Pancreas (tissue), 10 donors: ENCODE measurements at regions not wholly inside any gene's neighbourhood (a gene's known extent, or its start where the extent isn't known, plus 50 kb on each side); places are given as distances from the start of the nearest gene placed in this dataset.

Experiments
- ATAC-seq, 4 donors: fragments of 200-7000 bp; cut with Tn5 transposase; one replicate each; pipeline versions ENCODE4 v1.8.0 to v1.9.1; 2020; ENCODE audit warnings: mild to moderate bottlenecking in 4 of 4, moderate library complexity in 4 of 4
- DNase-seq, 6 donors: peaks; one replicate each; pipeline ENCODE4 v3.0.0-alpha.2; 2020
- FAIRE-seq: peaks from 2 replicates; lab custom pipeline; 2012; peaks lifted over from hg19 to GRCh38; lab: Jason Lieb, UNC
- H3K27ac ChIP-seq, 4 donors: fragments of 200-600 bp; sonication (generic); 1 replicate in 3 of 4; 2 replicates in 1 of 4; pipeline versions ENCODE4 v1.5.0 to v1.8.0; 2020
- H3K27me3 ChIP-seq, 4 donors: fragments of 200-600 bp; one replicate each; pipeline ENCODE4 v1.8.0; 2021
- H3K36me3 ChIP-seq, 3 donors: fragments of 200-600 bp; sonication (generic) in 1 of 3; one replicate each; pipeline versions ENCODE4 v1.5.0 to v1.8.0; 2020 to 2021
- H3K4me1 ChIP-seq, 3 donors: fragments of 200-600 bp; one replicate each; pipeline ENCODE4 v1.8.0; 2021
- H3K4me3 ChIP-seq, 4 donors: fragments of 200-600 bp; sonication (generic) in 2 of 4; one replicate each; pipeline versions ENCODE4 v1.5.0 to v1.8.0; 2020 to 2021
- H3K9me3 ChIP-seq, 4 donors: fragments of 200-600 bp; one replicate each; pipeline ENCODE4 v1.8.0; 2021
- WGBS, 2 donors: extraction: QIAGEN DNeasy Blood & Tissue Kit; methylation state at CpG; one replicate each; pipeline ENCODE4 v1.1.7; 2013; 5-methylcytosine and 5-hydroxymethylcytosine counted together
- intact Hi-C, 3 donors: fragments of 100-400 bp; cut with DNase I; formaldehyde crosslinking; loops; one replicate each; pipeline versions ENCODE4 v1.11.1 to v1.14.2; 2022
- TF ChIP-seq, protein P1 (sequence below), 4 donors: fragments of 200-600 bp; sonication (generic) in 3 of 4; IDR thresholded peaks; one replicate each; pipeline versions ENCODE4 v1.5.0 to v1.8.0; 2021; ENCODE audit warnings: antibody characterized with exemption in 4 of 4
- donor health status: healthy with polysubstance abuse.
- donor health status: DM: no; HTN: no; CAD: no; lungs with moderate emphysema.
- donor health status: DM: no; HTN: no; CAD: no.
- donor health status: control.
- donor health status: control.
- donor health status: Bipolar disorder and iron deficiency.
- donor health status: DM: yes; HTN: yes; CAD: no.
- donor health status: DM: no; HTN: no; CAD: no.
- donor health status: DM: no; HTN: no; CAD: no.
- donor health status: DM: yes; HTN: yes; CAD: no.

DNA sequence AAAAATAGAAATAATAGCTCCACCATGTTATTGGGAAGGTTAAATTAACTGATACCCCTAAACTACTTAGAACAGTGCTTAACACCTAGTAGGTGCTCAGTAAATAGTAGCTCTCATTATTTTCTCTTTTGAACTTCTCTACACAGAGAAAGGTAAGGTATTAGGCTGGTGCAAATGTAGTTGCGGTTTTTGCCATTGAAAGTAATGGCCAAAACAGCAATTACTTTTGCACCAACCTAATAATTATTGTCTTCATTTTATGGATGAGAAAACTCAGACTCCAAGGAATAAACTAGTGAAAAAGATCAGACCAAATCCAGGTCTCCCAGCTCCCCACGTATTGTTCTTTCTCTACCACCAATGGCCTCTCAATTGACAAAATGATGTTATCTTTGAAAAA, 157.2 kb upstream of the TMPO start:
- H3K27ac ChIP-seq, result no peak overlapping the region
- intact Hi-C loops, result no loop called here

DNA sequence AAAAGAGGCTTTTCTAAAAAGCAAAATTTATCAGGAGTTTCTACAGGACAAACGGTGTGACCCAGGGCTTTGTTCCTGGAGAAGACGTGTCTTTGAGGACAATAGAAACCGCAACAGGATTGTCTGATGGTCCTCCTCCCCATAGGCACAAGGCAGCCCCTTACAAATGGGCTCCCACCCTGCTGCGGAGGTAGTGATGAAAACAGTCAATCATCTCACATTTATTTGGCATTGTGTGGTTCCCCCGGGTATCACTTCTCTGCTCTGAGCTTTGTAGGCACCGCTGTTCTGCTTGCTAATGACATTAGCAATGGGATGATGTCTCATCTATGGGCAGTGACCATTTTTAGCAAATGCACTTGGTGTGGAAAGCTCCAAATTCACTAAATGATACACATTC, 155.5 kb upstream of the TMPO start:
- H3K4me3 ChIP-seq, result no peak overlapping the region
- ATAC-seq, result no peak
- intact Hi-C loops, result no loop called here
- TF ChIP-seq, protein P1, sequence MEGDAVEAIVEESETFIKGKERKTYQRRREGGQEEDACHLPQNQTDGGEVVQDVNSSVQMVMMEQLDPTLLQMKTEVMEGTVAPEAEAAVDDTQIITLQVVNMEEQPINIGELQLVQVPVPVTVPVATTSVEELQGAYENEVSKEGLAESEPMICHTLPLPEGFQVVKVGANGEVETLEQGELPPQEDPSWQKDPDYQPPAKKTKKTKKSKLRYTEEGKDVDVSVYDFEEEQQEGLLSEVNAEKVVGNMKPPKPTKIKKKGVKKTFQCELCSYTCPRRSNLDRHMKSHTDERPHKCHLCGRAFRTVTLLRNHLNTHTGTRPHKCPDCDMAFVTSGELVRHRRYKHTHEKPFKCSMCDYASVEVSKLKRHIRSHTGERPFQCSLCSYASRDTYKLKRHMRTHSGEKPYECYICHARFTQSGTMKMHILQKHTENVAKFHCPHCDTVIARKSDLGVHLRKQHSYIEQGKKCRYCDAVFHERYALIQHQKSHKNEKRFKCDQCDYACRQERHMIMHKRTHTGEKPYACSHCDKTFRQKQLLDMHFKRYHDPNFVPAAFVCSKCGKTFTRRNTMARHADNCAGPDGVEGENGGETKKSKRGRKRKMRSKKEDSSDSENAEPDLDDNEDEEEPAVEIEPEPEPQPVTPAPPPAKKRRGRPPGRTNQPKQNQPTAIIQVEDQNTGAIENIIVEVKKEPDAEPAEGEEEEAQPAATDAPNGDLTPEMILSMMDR (IDR thresholded peaks at IDR 0.05), result no peak
- H3K36me3 ChIP-seq, result no peaks in the 10 kb centered on the region
- WGBS, 2 donors, result 68 to 79% methylated on average over 6 of the region's 6 CpGs
- no peak for FAIRE-seq
- no peaks in the 10 kb centered on the region for H3K27me3 ChIP-seq
- H3K4me1 ChIP-seq, result no peaks in the 10 kb centered on the region
- no peaks in the 10 kb centered on the region for H3K9me3 ChIP-seq
- DNase-seq, result no peak
- no peak overlapping the region for H3K27ac ChIP-seq

More for the DNA sequence above, 157.2 kb upstream of the TMPO start:
- H3K9me3 ChIP-seq, result no peaks in the 10 kb centered on the region
- H3K4me3 ChIP-seq, result no peak overlapping the region
- TF ChIP-seq, protein P1 (IDR thresholded peaks at IDR 0.05), result no peak
- WGBS, 2 donors, result 58 to 63% methylated on average over 2 of the region's 2 CpGs
- ATAC-seq, result no peak
- FAIRE-seq, result no peak
- no peak for DNase-seq
- H3K4me1 ChIP-seq, result no peaks in the 10 kb centered on the region
- H3K36me3 ChIP-seq, result no peaks in the 10 kb centered on the region
- no peaks in the 10 kb centered on the region for H3K27me3 ChIP-seq

DNA sequence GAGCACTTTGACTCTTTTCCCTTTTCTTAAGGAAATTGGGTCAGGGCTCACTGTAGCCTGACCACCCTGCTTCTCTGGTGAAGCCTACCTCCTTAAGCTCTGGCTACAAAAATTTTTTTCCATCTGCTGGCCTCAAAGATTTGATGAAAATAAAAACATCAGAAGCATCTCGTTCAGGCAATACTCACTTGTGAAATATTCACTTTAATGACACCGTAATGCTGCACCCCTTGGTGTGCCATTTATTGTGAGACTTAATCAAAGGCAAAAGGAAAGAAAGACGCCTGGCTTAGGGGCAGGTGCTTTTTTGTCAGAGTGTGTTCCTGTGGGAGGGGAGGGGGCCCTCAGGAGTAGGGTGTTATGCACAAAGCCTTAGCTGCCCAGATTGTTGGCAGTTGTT, 155.0 kb upstream of the TMPO start:
- Histone ChIP-seq H3K36me3 (no peaks in the 10 kb centered on the region), H3K9me3 (no peaks in the 10 kb centered on the region), H3K27ac (no peak overlapping the region), H3K27me3 (no peaks in the 10 kb centered on the region), H3K4me3 (no peak overlapping the region), H3K4me1 (no peaks in the 10 kb centered on the region)
- TF ChIP-seq, protein P1 (IDR thresholded peaks at IDR 0.05), result no peak
- DNase-seq (no peak), FAIRE-seq (no peak), ATAC-seq (no peak)
- 43 to 53% methylated on average over 3 of the region's 3 CpGs for WGBS, 2 donors
- intact Hi-C loops, result no loop called here

DNA sequence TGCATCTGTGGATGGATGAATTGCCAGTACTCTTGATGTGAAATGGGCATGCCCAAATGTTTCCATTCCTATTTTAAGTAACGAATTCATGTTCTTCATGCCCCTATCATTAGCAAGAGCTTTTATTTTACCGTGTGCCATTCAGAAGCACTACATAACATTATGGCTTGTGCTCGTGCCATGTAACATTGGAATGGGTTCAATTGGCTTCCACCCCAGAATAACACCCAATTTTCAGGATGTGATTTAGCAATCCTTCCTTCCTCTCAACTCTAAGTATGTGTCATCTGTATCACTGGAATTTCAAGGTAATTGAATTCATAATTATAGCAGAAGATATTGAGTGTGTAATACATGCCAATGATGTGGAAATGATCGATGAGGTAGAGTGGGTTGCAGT, 145.8 kb upstream of the TMPO start:
- no peak overlapping the region for H3K4me3 ChIP-seq
- no peak for ATAC-seq
- H3K36me3 ChIP-seq, result no peaks in the 10 kb centered on the region
- no peak for FAIRE-seq
- TF ChIP-seq, protein P1 (IDR thresholded peaks at IDR 0.05), result no peak
- no peak overlapping the region for H3K27ac ChIP-seq
- DNase-seq, result no peak
- peaks cover 0 to 6% (median 0%) of the 10 kb centered on the region in 3 donors for H3K4me1 ChIP-seq
- no peaks in the 10 kb centered on the region for H3K27me3 ChIP-seq
- no peaks in the 10 kb centered on the region for H3K9me3 ChIP-seq
- intact Hi-C loops, result no loop called here
- WGBS, 2 donors, result 71 to 81% methylated on average over 4 of the region's 4 CpGs

DNA sequence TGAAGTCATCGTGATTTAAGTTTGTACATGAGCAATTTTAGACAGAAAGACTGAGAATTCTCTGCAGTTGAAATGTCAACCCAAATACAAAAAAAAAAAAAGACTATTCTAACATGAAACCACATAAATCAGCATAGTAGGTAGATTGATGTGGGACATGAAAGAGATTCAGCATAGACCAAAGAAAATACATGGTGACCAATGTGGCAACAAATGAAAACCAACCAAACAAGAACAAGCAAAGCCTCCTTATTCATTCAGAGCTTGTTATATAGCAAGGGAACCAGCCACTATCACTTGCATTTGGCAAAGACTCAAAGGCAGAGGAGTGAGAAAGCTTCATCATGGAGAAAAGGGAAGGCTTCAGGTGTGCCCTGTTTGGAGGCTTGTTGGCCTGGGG, 144.4 kb upstream of the TMPO start:
- Histone ChIP-seq H3K4me3 (no peak overlapping the region), H3K27ac (no peak overlapping the region), H3K9me3 (no peaks in the 10 kb centered on the region), H3K36me3 (no peaks in the 10 kb centered on the region), H3K4me1 (peaks cover 0 to 6% (median 0%) of the 10 kb centered on the region in 3 donors), H3K27me3 (no peaks in the 10 kb centered on the region)
- no peak for FAIRE-seq
- ATAC-seq, result no peak
- WGBS, 2 donors, result 65 to 94% methylated on average over 1 of the region's 1 CpG
- no peak for DNase-seq
- TF ChIP-seq, protein P1 (IDR thresholded peaks at IDR 0.05), result no peak
- intact Hi-C loops, result no loop called here
